Effector memory CD4-positive, alpha-beta T cell (primary cell): ENCODE measurements at regions not wholly inside any gene's neighbourhood (a gene's known extent, or its start where the extent isn't known, plus 50 kb on each side); places are given as distances from the start of the nearest gene placed in this dataset.
"Not testable (repeated sequence)": the region's sequence is repeated elsewhere in the genome, so short reads cannot be mapped to it uniquely, and the experiment has no call there.

ENCODE experiments used
- DNase-seq, 3 donors: peaks; one replicate each; pipeline ENCODE4 v3.0.0-alpha.2; 2020
- H3K27ac ChIP-seq: 2 replicates; pipeline ENCODE4 v1.7.0; 2013; ENCODE audit warnings: mild to moderate bottlenecking, low read length, moderate library complexity; ENCODE audit not compliant: insufficient read depth, poor library complexity, severe bottlenecking
- H3K27me3 ChIP-seq: replicated peaks from 2 replicates; pipeline ENCODE4 v1.7.0; 2013; ENCODE audit warnings: mild to moderate bottlenecking, low read length; ENCODE audit not compliant: insufficient read depth, control insufficient read depth, poor library complexity, severe bottlenecking
- H3K36me3 ChIP-seq: 2 replicates; pipeline ENCODE4 v1.7.0; 2013; ENCODE audit warnings: mild to moderate bottlenecking, low read length, moderate library complexity; ENCODE audit not compliant: control insufficient read depth, insufficient read depth
- H3K4me1 ChIP-seq: 2 replicates; pipeline ENCODE4 v1.7.0; 2013; ENCODE audit warnings: low read length, mild to moderate bottlenecking; ENCODE audit not compliant: control insufficient read depth, insufficient read depth, poor library complexity, severe bottlenecking
- H3K4me3 ChIP-seq: 2 replicates; pipeline ENCODE4 v1.7.0; 2013; ENCODE audit warnings: low read length, low read depth, mild to moderate bottlenecking; ENCODE audit not compliant: insufficient read depth, poor library complexity, severe bottlenecking
- H3K9me3 ChIP-seq: 2 replicates; pipeline ENCODE4 v1.7.0; 2013; ENCODE audit warnings: mild to moderate bottlenecking, low read length, moderate library complexity; ENCODE audit not compliant: control insufficient read depth

DNA sequence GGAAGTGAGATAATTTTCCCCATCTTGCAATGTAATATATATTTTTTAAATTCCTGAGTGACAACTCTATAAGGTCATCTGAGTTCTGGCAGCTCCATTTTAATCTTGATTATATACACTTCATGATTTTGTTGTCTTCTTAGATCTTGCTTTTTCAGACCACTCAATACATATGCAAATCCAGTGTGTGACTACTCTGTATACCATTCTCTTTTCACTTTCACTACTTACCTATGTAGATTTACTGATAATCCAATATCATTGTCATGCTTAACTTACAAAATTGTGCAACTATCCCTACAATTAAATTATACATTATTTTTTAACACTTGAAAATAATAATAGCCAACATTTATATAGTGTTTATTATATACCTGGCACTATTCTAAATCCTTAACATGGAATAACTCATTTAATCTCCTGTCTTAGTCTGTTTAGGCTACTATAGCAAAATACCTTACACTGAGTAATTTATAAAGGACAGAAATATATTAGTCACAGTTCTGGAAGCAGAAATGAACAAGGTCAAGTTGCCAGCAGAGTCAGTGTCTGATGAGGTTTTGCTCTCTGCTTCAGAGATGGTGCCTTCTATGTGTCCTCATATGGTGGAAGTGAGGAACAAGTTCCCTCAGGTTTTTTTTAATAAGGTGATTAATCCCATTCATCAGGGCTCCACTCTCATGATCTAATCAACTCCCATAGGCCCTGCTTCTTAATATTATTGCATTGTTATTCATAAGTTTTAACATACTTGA, 338.5 kb downstream of the TUSC7 start:
- no peak for DNase-seq
- H3K36me3 ChIP-seq: no peaks in the 10 kb centered on the region
- H3K27me3 ChIP-seq: no peaks in the 10 kb centered on the region
- H3K9me3 ChIP-seq: no peaks in the 10 kb centered on the region
- H3K27ac ChIP-seq: no peak overlapping the region
- H3K4me1 ChIP-seq: no peaks in the 10 kb centered on the region
- H3K4me3 ChIP-seq: no peak overlapping the region

- Histone ChIP-seq H3K9me3 (no peaks in the 10 kb centered on the region), H3K4me1 (no peaks in the 10 kb centered on the region), H3K27ac (no peak overlapping the region), H3K27me3 (no peaks in the 10 kb centered on the region), H3K4me3 (no peak overlapping the region), H3K36me3 (no peaks in the 10 kb centered on the region)
- DNase-seq: no peak
These were observed 342.8 kb downstream of the TUSC7 start for GRCh38 chr3:117052395-117052794.

- H3K36me3 ChIP-seq: no peaks in the 10 kb centered on the region
- DNase-seq: no peak
- no peaks in the 10 kb centered on the region for H3K27me3 ChIP-seq
- H3K4me1 ChIP-seq: no peaks in the 10 kb centered on the region
- no peaks in the 10 kb centered on the region for H3K9me3 ChIP-seq
- no peak overlapping the region for H3K27ac ChIP-seq
- no peak overlapping the region for H3K4me3 ChIP-seq
These were observed 345.0 kb downstream of the TUSC7 start for GRCh38 chr3:117054556-117054955.

- not testable (repeated sequence) for H3K9me3 ChIP-seq, H3K4me1 ChIP-seq, H3K4me3 ChIP-seq, DNase-seq, H3K27me3 ChIP-seq, H3K27ac ChIP-seq, H3K36me3 ChIP-seq
These were observed 347.4 kb downstream of the TUSC7 start for GRCh38 chr3:117056946-117057345.

GRCh38 chr3:117059067-117059955, 349.7 kb downstream of the TUSC7 start:
- H3K4me1 ChIP-seq: no peaks in the 10 kb centered on the region
- H3K9me3 ChIP-seq: no peaks in the 10 kb centered on the region
- no peaks in the 10 kb centered on the region for H3K36me3 ChIP-seq
- no peaks in the 10 kb centered on the region for H3K27me3 ChIP-seq
- no peak for DNase-seq
- no peak overlapping the region for H3K27ac ChIP-seq
- H3K4me3 ChIP-seq: no peak overlapping the region

DNA sequence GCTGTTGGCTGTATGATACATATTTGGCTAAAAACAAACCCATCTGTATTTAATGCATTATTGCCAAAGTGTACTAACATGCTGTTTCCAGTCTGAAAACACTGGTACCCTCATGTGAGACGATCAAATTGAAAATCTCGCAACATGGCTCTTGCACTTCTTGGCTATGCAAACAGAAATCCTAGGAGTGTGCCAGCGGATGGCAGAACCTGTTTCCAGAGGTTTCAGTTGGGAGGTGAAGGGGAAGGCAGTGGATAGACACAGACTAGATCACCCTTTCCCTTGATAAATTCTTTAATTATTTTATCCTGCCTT, 350.3 kb downstream of the TUSC7 start:
- H3K4me3 ChIP-seq: no peak overlapping the region
- no peak for DNase-seq
- no peaks in the 10 kb centered on the region for H3K36me3 ChIP-seq
- H3K27me3 ChIP-seq: no peaks in the 10 kb centered on the region
- H3K27ac ChIP-seq: no peak overlapping the region
- no peaks in the 10 kb centered on the region for H3K9me3 ChIP-seq
- H3K4me1 ChIP-seq: no peaks in the 10 kb centered on the region

DNA sequence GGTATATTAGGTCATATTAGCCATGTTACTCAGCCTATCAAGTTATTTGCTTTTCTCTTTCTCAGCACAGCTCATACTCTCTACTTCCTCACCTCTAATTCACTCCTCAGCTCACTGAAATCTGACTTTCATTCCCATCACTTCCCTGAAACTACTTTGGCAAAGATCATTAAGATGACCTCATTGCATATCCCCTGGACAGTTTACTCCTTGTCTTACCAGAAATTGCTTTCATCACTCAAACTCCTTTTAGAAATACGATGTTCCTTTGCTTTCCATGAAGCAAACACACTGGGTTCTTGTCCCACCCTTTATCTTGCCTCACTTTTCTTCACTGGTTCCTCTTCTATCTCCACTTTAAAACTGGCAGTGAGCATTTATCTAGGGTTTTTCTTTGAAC, 354.4 kb downstream of the TUSC7 start:
- no peaks in the 10 kb centered on the region for H3K9me3 ChIP-seq
- no peaks in the 10 kb centered on the region for H3K36me3 ChIP-seq
- DNase-seq: no peak
- H3K4me3 ChIP-seq: no peak overlapping the region
- no peaks in the 10 kb centered on the region for H3K27me3 ChIP-seq
- no peaks in the 10 kb centered on the region for H3K4me1 ChIP-seq
- H3K27ac ChIP-seq: no peak overlapping the region

DNA sequence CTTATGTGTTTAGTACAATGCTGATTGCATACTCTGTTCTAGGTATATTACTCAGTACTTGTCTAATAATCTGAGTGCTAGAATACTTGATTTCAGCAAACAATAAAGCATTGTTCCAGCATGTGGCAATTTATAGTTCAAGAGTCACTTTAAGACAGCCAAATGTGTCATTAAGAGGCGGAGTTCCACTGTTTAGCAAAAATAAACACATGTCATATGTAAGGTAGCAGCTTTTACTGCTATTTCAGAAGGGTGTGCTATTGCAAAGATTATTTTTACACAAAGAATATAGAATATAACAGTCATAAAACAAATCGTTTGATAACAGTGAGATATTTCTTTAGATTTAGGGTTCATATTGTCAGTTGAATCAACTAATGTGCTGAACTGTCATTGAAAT, 358.7 kb downstream of the TUSC7 start:
- no peak overlapping the region for H3K4me3 ChIP-seq
- no peak overlapping the region for H3K27ac ChIP-seq
- no peaks in the 10 kb centered on the region for H3K27me3 ChIP-seq
- no peaks in the 10 kb centered on the region for H3K36me3 ChIP-seq
- H3K9me3 ChIP-seq: no peaks in the 10 kb centered on the region
- H3K4me1 ChIP-seq: no peaks in the 10 kb centered on the region
- no peak for DNase-seq

DNA sequence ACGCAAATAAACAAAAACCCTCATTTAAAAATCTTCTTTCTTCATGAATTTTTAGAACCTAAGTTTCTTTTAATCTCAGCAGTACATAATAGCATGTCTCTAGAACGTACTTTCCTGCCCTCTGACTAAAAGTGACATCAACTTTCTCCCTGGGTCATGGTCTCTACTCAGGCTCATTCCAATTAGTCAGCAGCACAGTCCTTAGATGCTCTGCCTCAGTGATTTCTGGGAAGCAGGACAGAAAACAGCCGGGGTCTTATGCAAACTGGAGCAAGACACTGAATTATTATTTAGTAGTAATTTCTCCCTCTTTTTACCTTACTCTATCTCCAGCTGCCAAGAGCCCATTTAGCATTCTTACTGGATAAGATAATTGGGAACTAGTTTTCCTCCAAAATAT, 365.2 kb downstream of the TUSC7 start:
- H3K4me1 ChIP-seq: no peaks in the 10 kb centered on the region
- no peak overlapping the region for H3K27ac ChIP-seq
- no peaks in the 10 kb centered on the region for H3K36me3 ChIP-seq
- DNase-seq: no peak
- H3K4me3 ChIP-seq: no peak overlapping the region
- no peaks in the 10 kb centered on the region for H3K9me3 ChIP-seq
- H3K27me3 ChIP-seq: no peaks in the 10 kb centered on the region

- Histone ChIP-seq H3K4me1 (no peaks in the 10 kb centered on the region), H3K27ac (no peak overlapping the region), H3K9me3 (no peaks in the 10 kb centered on the region), H3K36me3 (no peaks in the 10 kb centered on the region), H3K27me3 (no peaks in the 10 kb centered on the region), H3K4me3 (no peak overlapping the region)
- no peak for DNase-seq
These were observed 370.4 kb downstream of the TUSC7 start for GRCh38 chr3:117079997-117080396.
